C4-2B (cell line): ENCODE measurements at regions not wholly inside any gene's neighbourhood (a gene's known extent, or its start where the extent isn't known, plus 50 kb on each side); places are given as distances from the start of the nearest gene placed in this dataset.

Experiments used
- ZFX ChIP-seq: fragments of 450-650 bp; IDR thresholded peaks from 2 replicates; pipeline ENCODE4 v1.6.1; 2017
- TF ChIP-seq, protein P1 (sequence below): fragments of 450-650 bp; conservative IDR thresholded peaks from 2 replicates; pipeline ENCODE4 v1.5.1; 2017; ENCODE audit warnings: mild to moderate bottlenecking

- TF ChIP-seq, protein P1, sequence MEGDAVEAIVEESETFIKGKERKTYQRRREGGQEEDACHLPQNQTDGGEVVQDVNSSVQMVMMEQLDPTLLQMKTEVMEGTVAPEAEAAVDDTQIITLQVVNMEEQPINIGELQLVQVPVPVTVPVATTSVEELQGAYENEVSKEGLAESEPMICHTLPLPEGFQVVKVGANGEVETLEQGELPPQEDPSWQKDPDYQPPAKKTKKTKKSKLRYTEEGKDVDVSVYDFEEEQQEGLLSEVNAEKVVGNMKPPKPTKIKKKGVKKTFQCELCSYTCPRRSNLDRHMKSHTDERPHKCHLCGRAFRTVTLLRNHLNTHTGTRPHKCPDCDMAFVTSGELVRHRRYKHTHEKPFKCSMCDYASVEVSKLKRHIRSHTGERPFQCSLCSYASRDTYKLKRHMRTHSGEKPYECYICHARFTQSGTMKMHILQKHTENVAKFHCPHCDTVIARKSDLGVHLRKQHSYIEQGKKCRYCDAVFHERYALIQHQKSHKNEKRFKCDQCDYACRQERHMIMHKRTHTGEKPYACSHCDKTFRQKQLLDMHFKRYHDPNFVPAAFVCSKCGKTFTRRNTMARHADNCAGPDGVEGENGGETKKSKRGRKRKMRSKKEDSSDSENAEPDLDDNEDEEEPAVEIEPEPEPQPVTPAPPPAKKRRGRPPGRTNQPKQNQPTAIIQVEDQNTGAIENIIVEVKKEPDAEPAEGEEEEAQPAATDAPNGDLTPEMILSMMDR, result no peak
- no peak for TF ChIP-seq ZFX
Observed at GRCh38 chr14:27881063-27881462, 885.5 kb upstream of the FOXG1 start.
